GM21576 (cell line): ENCODE measurements at regions not wholly inside any gene's neighbourhood (a gene's known extent, or its start where the extent isn't known, plus 50 kb on each side); places are given as distances from the start of the nearest gene placed in this dataset.
"Not testable (repeated sequence)": the region's sequence is repeated elsewhere in the genome, so short reads cannot be mapped to it uniquely, and the experiment has no call there.

Experiments
- ATAC-seq: cut with Tn5 transposase; IDR thresholded peaks from one replicate; pipeline ENCODE4 v1.9.1; 2021; ENCODE audit warnings: mild to moderate bottlenecking, moderate library complexity; ENCODE audit not compliant: unreplicated experiment

DNA sequence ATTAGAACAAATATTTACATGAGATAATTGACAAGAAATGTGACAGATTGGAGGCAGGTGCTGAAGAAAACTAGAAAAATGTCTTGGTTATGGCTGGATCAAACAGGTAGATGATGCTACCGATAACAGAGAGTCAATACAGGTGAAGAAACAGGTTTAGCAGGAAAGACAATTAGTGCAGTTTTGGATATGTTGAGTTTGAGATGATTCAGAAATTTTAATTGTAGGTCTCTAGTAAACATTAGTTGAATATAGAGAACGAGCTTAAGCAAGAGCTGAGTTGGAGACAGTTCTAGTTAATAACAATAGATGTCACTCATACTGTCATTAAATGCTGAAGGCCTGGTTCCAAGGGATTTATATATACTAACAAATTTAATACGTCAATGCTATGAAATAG is 524.4 kb downstream of the NSUN3 start:
- no peak for ATAC-seq

DNA sequence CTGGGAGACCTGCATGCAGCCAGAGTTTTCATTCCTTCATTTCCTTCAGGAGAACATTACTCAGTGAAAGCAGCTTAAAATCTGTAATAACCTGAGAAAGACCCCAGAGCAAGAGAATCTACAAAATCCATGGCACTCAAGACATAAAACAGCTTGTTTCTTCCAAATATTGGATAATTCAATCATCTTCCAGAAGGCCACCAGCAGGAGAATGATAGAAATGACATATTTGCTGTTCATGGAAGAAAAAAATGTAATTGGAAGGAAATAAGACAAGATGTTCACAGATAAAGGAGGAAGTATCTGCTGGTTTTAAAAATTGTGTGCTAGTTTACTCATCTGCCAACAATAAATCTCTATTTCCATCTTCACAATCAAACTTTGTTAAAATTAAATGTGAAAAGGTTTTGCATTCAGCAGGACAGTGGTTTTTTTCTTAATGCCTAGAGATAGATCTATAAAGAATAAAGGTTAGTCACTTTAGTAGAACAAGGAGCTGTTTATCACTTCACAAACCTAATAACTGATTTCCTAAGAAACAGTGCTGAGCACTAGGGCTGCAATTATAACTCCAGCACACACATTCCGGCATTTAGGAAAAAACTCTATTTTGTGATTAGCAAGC is 530.8 kb downstream of the NSUN3 start:
- ATAC-seq: no peak

DNA sequence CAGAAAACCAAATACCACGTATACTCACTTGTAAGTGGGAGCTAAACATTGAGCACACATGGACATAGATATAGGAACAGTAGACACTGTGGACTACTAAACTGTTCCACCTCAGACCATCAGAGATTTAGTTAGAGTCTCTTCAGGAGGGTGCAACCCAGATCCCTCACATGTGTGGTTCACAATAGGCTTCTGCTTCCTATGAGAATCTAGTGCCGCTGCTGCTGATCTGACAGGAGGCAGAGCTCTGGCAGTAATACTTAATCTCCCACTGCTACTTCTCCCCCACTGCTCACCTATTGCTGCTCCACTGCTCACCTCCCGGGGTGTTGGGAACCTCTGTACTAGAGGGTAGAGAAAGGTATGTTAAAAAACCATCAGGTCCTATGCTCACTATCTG is 533.3 kb downstream of the NSUN3 start:
- ATAC-seq: no peak

DNA sequence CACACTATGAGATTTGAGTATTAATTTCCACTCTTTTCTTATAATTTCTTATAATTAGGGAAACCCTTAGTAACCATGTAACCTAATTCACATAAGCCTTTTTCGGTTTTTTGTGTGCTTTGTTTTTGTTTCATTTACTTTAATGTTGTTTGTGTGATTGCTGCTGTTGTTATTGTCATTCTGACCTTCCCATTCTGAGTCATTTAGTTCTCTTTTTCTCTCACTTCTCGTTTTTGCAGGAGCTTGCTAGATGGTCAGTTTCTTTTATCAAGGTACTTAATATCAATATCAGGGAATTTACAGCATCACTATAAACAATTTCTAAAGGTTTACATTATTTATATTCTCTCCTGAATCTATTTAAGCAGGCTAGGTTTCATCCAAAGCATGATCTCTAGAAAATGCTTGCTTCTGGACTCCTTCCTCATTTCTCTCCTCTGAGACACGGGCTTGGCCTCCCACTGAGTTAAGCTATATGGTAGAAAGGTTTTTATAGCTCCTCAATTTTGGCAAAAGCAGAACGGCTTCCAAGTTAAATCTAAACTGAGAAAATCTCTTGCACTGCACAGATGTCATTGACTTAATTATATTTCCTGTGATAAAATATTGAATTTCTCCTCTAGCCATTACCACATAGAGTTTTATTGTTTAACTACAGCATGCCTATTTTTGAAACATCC is 534.2 kb downstream of the NSUN3 start:
- no peak for ATAC-seq

DNA sequence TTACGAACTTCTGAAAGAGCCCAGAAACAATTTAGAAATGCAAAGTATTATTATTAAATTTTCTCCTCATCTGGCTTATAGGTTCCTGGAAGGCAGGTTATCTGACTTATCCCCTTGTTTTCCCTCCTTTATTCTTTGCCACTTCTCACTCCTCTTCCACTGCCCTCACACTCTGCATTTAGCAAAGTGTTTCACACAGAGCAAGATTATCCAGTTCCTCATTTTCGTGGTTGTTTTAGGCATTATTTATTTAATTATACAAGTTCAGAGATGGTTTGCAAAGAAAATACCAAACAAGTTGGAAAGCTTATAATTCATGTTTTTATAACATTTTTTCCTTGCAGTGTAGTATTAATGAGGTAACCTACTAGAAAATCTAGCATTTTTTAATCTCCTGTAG is 544.9 kb downstream of the NSUN3 start:
- ATAC-seq: no peak

DNA sequence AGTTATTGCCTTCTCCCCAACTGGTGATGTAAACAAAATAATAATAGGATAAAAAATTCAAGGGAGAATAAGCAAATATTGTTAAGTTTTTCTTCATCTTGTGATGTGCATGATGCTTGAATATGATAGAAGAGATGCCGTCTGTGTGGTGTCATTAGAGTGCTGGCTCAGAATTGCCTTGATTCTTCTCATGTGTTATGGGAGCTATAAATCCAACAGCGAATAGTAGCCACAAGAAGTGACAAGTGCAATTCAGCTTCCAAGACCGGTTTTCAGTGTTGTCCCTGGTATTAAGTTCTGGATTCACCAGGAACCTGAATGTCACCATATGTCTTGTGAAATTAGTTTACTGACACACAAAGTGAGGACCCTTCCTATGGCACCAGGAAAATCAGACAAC is 547.0 kb downstream of the NSUN3 start:
- ATAC-seq: no peak

DNA sequence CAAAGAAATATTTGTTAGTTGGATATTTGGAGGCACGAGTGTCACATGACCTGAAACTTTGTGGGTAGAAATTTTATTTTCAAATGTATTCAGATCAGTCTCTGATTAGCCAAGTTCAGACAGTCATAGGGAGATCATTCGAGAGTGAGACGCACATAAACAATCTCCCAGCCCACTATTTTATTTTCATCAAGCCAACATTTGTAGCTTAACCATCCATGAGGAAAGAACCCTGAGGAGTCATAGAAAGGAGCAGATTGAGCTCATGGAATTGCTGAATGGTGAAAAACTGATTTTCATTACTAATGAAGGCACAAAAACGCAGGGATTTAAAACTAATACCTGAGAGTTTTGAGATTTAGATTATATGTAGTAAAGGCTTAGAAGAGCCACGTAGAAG is 548.7 kb downstream of the NSUN3 start:
- no peak for ATAC-seq

DNA sequence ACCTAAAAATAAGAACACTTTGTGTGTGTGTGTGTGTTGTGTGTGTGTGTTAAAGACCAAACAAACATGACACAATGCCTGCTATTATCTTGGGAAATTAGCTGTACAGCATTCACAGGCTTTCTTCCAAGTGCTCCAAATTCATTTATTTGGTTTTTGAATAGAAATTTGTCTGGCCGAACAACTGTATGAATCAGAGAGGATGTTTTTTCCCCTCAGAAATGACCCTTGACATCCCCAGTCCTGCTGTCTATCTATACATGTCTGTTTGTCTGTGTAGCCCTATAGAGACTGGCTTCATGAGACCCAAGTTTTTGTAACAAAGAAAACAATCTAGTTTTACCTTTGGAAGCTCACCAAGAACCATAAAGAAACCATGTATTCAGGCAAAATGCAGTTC is 549.8 kb downstream of the NSUN3 start:
- no peak for ATAC-seq

DNA sequence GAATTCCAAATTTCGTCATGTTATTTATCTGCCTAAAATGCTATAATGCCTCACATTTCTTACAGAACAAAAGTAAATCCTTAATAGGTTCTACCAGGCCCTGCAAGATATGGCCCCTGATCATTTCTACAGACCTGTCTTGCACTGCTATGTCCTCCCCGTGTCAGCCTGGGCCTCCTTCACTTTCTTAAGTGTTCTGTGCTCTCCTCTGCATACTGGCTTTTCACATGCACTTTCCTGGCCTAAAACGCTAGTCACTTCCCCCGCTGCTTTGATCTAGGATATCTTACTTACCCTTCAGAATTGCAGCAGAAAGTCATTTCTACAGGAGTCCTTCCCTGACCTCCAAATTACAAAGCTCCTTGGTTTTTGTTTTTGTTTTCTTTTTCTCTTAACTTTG is 551.3 kb downstream of the NSUN3 start:
- ATAC-seq: no peak

DNA sequence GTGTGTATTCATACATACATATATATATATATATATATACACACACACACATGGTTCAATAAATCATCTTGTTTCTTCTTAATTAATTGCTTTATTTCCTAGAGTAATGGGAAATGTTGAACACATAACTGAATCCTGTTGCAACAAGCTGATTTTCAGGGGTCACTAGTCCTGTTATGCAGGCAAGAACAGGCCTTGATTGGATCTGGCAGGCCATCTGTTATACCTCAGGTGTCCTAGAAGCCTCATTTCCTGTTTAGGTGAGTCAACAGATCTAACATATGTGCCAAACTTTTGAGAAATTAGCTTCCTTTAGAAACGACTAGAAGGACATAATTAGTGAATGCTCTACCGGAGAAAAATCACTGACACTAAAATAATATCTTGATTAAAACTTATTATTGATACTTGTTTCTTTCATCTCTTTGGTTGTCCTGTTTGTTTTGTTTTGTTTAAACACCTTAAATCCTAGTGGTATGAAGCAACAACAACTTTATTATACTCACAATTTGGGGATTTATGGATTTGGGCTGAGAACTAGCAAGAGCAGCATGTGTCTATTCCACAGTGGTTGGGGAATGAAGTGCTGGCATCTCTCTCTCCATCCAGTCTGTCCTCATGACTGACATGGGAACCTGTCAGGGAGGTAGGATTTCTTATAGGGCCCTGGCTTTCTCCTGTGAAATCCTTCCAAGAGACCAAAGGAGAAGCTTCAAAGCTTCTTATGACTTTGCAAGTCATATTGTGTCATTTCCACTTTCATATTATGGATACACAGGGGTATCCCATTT is 552.6 kb downstream of the NSUN3 start:
- ATAC-seq: no peak

DNA sequence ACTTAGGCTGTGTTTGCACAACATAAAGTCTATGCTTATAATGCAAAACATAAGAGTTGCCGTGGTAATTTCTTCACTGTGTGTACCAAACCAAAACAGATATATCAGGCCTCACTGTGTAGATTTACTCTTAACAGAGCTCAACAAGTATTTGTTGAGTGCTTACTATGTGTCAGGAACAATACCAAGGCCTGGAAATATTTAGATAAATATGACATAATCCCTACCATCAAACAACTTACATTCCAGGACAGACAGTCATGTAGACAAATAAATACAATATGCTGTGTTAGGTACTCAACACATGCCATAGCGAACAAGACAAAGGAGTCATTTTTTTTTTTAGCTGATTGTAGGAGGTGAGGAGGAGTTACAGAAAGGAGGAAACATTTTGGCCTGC is 554.0 kb downstream of the NSUN3 start:
- no peak for ATAC-seq

DNA sequence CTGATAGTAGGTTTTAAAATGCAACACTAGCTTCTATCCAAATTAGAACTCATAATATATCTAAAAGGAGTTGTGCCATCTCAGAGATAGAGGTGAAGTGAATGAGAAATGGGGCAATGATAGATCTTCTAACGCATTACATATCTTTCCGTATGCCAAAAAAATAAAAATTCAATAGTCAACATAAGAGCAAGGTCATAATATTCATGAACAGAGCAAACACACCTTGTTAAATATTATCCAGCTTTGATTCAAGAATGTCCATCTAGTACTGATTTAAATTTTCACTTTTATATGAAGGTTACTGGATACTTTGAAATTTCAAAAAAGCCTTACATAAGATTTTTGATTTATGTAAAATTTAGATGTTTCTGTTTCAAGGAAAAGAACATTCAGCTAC is 554.5 kb downstream of the NSUN3 start:
- no peak for ATAC-seq

DNA sequence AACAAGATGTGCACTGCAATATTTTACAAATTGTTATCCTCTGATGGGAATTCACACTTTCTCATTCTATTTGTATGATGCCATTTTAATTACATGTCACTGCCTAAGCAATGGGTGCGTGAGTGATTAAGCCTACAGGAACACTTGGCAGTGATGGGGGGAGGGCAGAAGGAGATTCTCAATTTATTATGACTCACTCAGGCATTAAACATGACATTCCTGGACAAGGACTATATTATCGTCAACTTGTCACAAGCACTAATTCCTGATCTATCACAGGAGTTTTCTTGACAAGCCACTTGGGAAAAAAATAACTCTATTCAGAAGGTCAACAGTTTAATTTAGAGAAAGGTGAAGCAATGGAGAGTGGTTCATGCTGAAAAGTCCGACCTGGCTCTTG is 556.8 kb downstream of the NSUN3 start:
- ATAC-seq: no peak

DNA sequence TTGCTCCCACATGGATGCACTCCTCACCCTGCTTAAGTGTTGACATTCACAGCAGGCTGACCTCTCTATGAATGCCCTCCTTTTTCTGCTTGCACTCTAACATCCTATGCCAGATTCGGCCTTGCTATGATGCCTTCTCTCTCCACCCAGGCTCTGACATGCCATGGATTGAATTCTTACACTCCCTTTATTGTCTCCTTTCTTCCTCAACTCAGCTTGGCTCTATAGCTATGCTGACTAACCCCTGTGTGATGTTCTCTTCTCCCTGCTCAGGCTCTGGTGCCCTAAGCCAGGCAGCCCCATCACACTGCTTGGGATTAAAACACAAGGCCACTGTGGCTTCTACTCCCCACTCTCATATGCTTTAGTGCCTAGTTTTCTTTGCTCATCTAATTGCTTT is 563.7 kb downstream of the NSUN3 start:
- no peak for ATAC-seq

DNA sequence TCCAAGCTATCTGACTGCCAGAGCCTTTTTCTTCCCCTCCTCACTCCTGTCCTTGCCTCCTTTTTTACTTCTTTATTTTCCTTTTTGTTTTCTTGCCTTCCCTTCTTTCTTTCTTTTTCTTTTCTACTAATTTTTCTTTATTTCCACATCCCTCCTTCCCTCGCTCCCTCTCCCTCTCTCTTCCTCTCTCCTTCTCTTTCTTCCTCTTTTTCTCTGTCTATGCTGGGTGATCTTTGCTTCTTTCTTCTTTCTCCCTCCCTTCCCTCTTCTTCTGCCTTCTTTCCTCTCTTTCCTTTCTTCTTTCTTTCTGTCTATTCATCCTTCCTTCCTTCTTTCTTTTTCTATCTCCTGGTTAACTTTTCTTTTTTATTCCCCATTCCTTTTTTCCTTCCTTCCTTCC is 564.8 kb downstream of the NSUN3 start:
- ATAC-seq: no peak

DNA sequence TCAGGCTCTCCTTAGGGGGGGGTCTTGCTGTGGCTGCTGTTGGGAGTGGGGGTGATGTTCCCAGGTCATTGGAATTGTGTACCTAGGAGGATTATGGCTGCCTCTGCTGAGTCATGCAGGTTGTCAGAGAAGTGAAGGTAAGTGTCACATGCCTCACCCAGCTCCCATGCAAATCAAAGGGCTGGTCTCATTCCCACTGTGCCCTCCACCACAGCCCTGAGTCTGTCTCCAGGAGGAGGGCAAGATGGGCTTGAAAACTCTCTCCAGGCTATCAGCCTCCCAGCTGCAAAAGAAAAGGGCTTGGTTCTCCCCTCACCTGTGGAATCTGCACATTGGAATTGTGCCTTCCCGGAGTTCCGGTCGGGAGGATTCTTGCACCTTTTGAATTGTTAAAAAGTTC is 580.5 kb downstream of the NSUN3 start:
- ATAC-seq: no peak

DNA sequence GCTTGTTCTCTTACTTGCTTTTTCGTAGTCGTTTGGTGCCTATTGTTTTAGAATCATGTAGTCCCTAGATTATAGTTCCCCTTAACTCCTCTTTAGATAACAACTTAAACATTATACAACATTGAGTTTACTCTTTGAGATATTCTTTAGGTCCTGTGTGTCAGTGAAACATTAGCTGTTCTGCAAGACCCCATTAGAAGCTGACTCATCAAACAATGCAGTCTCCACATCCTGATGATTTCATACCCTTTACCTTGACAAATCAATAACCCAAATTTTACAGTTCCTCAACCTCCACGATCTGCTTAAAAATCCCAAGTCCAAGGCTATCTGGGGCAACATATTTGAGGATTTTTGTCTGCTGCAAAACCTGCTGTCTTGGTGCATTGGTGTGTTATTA is 582.9 kb downstream of the NSUN3 start:
- ATAC-seq: no peak

DNA sequence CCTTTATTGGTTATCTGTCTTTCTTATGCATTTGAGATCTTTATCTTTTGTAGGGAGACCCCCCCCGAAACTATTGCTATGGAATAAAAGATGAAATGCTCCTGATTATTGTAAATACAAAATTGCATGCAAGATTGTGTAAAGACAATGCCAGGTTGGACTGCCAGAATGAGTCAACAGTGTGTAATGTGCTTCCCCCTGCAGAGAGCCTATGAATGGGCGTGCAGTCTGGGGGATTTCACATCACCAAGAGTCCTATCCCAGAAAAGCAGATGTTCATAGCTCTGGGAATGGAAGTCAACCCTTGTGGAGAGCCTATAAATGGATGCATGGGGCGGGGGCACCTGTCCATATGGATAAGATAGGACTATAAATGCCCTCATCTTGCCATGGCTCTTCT is 584.3 kb downstream of the NSUN3 start:
- ATAC-seq: no peak

DNA sequence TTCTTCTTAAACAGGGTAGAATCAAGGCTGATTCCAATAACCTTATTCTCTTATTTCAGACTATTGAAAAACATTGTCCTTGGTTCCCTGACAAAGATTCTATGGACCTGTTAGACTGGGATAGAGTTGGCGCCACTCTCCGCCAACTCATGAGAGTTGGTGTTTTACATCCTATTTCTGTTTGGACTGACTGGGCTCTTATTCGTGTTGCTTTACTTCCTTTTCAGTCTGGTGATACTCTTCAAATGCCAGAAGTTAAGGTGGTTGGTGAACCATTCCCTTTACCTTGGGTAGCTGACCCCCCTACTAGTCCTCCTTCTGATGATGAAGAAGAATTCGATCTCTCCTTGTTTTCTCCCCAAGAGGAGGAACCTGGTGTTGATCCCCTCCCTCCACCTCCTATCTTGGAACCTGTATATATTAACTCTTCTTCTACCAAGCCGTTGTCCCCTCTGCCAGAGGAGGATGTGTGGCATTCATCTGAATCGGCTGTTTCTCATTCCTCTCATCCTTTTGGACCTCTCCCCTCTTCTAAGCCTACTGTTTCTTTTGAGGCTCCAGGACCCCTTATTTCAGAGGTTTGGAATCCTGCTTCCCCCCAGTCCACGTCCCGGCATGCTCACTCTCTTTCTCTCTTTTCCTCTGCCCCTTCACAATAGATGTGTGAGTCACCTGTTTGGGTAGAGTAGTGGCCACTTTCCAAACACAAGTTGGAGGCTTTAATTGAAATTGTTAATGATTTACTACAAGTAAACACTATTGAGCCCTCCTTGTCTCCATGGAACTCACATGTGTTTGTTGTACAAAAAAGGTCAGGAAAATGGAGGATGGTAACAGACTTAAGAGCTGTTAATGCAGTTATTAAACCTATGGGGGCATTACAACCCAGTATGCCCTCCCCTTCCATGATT is 585.7 kb downstream of the NSUN3 start:
- not testable (repeated sequence) for ATAC-seq

DNA sequence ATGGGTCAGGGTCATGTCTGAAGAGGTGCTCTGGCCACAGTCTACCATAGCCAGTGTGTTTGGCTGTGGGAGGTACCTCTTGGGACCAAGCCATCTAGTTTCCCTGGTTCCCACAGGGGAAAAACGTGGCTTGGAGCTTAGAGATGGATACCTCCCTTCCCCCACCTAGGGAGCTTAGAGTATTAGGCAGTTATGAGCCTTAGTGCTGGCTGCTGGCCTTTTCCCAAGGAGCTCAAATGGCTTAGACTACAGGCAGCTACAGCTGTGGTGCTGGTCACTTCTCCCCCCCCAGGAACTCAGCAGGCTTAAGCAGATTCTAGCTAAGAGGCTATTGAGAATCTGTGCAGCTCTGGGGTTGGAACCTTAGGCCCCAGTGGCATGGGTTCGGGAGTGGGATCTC is 591.2 kb downstream of the NSUN3 start:
- no peak for ATAC-seq

DNA sequence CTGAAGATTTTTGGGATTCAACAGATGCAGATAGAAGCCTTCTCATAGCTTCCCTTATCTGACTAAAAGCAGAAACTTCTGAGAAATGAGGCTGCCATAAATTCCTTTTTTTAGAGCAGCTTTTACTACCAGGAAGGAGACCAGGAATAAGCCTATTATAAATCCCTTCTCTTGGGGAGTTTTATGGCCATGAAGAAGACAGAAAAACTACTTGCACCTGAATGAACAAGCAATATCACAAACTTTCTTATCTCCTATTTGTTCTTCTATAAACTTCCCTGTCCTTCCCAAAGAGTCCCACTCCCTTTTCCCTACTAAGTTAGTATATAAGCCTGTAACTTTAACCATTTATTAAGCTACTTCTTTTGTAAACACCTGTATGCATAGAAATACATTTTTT is 603.1 kb downstream of the NSUN3 start:
- no peak for ATAC-seq
